A549 (cell line): ENCODE measurements at regions not wholly inside any gene's neighbourhood (a gene's known extent, or its start where the extent isn't known, plus 50 kb on each side); places are given as distances from the start of the nearest gene placed in this dataset.

ENCODE experiments used
- ATAC-seq, 2 experiments: fragments of 200-7000 bp in 1 of 2; fragments of >200 bp in 1 of 2; cut with Nextera tagmentation in 1 of 2; cut with Tn5 transposase in 1 of 2; 3 replicates each; pipeline versions ENCODE4 v1.8.0 to v1.9.1; 2018 to 2020; ENCODE audit warnings: mild to moderate bottlenecking in 1 of 2, moderate library complexity in 1 of 2
- CTCF ChIA-PET: fragments of 300-600 bp; sonication (Branson Sonifier 250); formaldehyde crosslinking; extraction: SDS; loops from one replicate; lab custom pipeline; 2021; ENCODE audit warnings: antibody characterized with exemption, inconsistent platforms; lab: Yijun Ruan, JAX
- POLR2A ChIA-PET: fragments of 350-600 bp; formaldehyde crosslinking; extraction: SDS; loops from one replicate; lab custom pipeline; 2021; ENCODE audit warnings: antibody characterized with exemption, inconsistent platforms; lab: Yijun Ruan, JAX
- DNase-seq, 2 experiments: peaks; one replicate each; pipeline versions ENCODE4 v3.0.0 to v3.0.0-alpha.2; 2011 to 2016; ENCODE audit warnings: low read depth in 1 of 2, low spot score in 1 of 2
- FAIRE-seq: peaks from 2 replicates; lab custom pipeline; 2011; peaks lifted over from hg19 to GRCh38; lab: Jason Lieb, UNC
- H3K27ac ChIP-seq, 2 experiments: fragments of >200 bp; sonication (Bioruptor Twin); formaldehyde crosslinking; 3 replicates each; pipeline ENCODE4 v1.5.1; 2016 to 2017
- H3K4me1 ChIP-seq: fragments of >200 bp; sonication (Bioruptor Twin); formaldehyde crosslinking; 3 replicates; pipeline ENCODE4 v1.6.1; 2016
- H3K4me2 ChIP-seq: fragments of >200 bp; sonication (Bioruptor Twin); formaldehyde crosslinking; 3 replicates; pipeline ENCODE4 v1.6.1; 2016
- H3K4me3 ChIP-seq: fragments of >200 bp; sonication (Bioruptor Twin); formaldehyde crosslinking; 3 replicates; pipeline ENCODE4 v1.5.1; 2016
- H3K9me3 ChIP-seq: fragments of >200 bp; sonication (Bioruptor Twin); formaldehyde crosslinking; 3 replicates; pipeline ENCODE4 v1.6.1; 2016
- ATOH8 ChIP-seq: fragments of 250-450 bp; sonication (Bioruptor Pico); IDR thresholded peaks from 2 replicates; pipeline ENCODE4 v1.5.0; 2020; ENCODE audit warnings: low read depth, mild to moderate bottlenecking, moderate library complexity
- BHLHE40 ChIP-seq: IDR thresholded peaks from 2 replicates; pipeline ENCODE4 v1.6.1; 2012; ENCODE audit warnings: low read depth, low read length, inconsistent platforms
- CEBPB ChIP-seq, 2 experiments: fragments of >200 bp in 1 of 2; sonication (Bioruptor Twin) in 1 of 2; formaldehyde crosslinking in 1 of 2; IDR thresholded peaks; 2 replicates each; pipeline ENCODE4 v1.6.1; 2012 to 2016
- CHD4 ChIP-seq: fragments of 200-600 bp; sonication (generic); IDR thresholded peaks from 2 replicates; pipeline ENCODE4 v1.6.1; 2016; ENCODE audit warnings: antibody characterized with exemption, mild to moderate bottlenecking, borderline replicate concordance
- EHF ChIP-seq: fragments of 250-450 bp; sonication (Bioruptor Pico); IDR thresholded peaks from 2 replicates; pipeline ENCODE4 v1.5.0; 2020; ENCODE audit warnings: mild to moderate bottlenecking
- EHMT2 ChIP-seq: fragments of 200-600 bp; sonication (generic); IDR thresholded peaks from 2 replicates; pipeline ENCODE4 v1.6.1; 2016; ENCODE audit warnings: antibody characterized with exemption, low read depth, mild to moderate bottlenecking, moderate library complexity
- ELK1 ChIP-seq: fragments of 150-350 bp; IDR thresholded peaks from 2 replicates; pipeline ENCODE4 v1.6.1; 2014; ENCODE audit warnings: low read depth, mild to moderate bottlenecking, low read length
- ESRRA ChIP-seq: fragments of 150-350 bp; IDR thresholded peaks from 2 replicates; pipeline ENCODE4 v1.6.1; 2014; ENCODE audit warnings: mild to moderate bottlenecking, low read length, borderline replicate concordance
- FOSB ChIP-seq: fragments of 250-450 bp; sonication (Bioruptor Pico); IDR thresholded peaks from 2 replicates; pipeline ENCODE4 v1.5.0; 2020; ENCODE audit warnings: mild to moderate bottlenecking, moderate library complexity
- HDAC2 ChIP-seq: fragments of 200-600 bp; sonication (generic); IDR thresholded peaks from 2 replicates; pipeline ENCODE4 v1.6.1; 2016
- HEYL ChIP-seq: fragments of 250-450 bp; sonication (Bioruptor Pico); IDR thresholded peaks from 2 replicates; pipeline ENCODE4 v1.8.0; 2021; ENCODE audit warnings: mild to moderate bottlenecking, moderate library complexity
- HMGXB4 ChIP-seq: fragments of 250-450 bp; sonication (Bioruptor Pico); IDR thresholded peaks from 2 replicates; pipeline ENCODE4 v1.5.0; 2021; ENCODE audit warnings: mild to moderate bottlenecking, moderate library complexity, borderline replicate concordance
- HOXA7 ChIP-seq: fragments of 250-450 bp; sonication (Bioruptor Pico); IDR thresholded peaks from 2 replicates; pipeline ENCODE4 v1.5.0; 2020; ENCODE audit warnings: mild to moderate bottlenecking, moderate library complexity
- HOXB13 ChIP-seq: fragments of 250-450 bp; sonication (Bioruptor Pico); IDR thresholded peaks from 2 replicates; pipeline ENCODE4 v1.5.0; 2020; ENCODE audit warnings: low read depth, mild to moderate bottlenecking, moderate library complexity
- HOXB5 ChIP-seq: fragments of 250-450 bp; sonication (Bioruptor Pico); IDR thresholded peaks from 2 replicates; pipeline ENCODE4 v1.5.0; 2020; ENCODE audit warnings: mild to moderate bottlenecking, moderate library complexity
- JUNB ChIP-seq: fragments of >200 bp; sonication (Bioruptor Twin); formaldehyde crosslinking; IDR thresholded peaks from 2 replicates; pipeline ENCODE4 v1.6.1; 2016
- MYC ChIP-seq: IDR thresholded peaks from 2 replicates; pipeline ENCODE4 v1.6.1; 2012; ENCODE audit warnings: mild to moderate bottlenecking, inconsistent platforms, low read length, improper control_type of control experiment, borderline replicate concordance
- NPAS2 ChIP-seq: fragments of 250-450 bp; sonication (Bioruptor Pico); IDR thresholded peaks from 2 replicates; pipeline ENCODE4 v1.8.0; 2022; ENCODE audit warnings: mild to moderate bottlenecking, moderate library complexity, borderline replicate concordance
- POLR2AphosphoS2 ChIP-seq: conservative IDR thresholded peaks from 2 replicates; pipeline ENCODE4 v1.6.1; 2012; ENCODE audit warnings: low read length, improper control_type of control experiment, inconsistent platforms
- RAD21 ChIP-seq, 2 experiments: fragments of >200 bp in 1 of 2; sonication (Bioruptor Twin) in 1 of 2; formaldehyde crosslinking in 1 of 2; IDR thresholded peaks in 1 of 2; conservative IDR thresholded peaks in 1 of 2; 2 replicates in 1 of 2; 3 replicates in 1 of 2; pipeline ENCODE4 v1.6.1; 2012 to 2018; ENCODE audit warnings: inconsistent platforms in 1 of 2
- SREBF2 ChIP-seq: fragments of 450-650 bp; IDR thresholded peaks from 2 replicates; pipeline ENCODE4 v1.6.1; 2014; ENCODE audit warnings: mild to moderate bottlenecking, moderate library complexity
- TFCP2L1 ChIP-seq: fragments of 250-450 bp; sonication (Bioruptor Pico); IDR thresholded peaks from 2 replicates; pipeline ENCODE4 v1.5.0; 2021; ENCODE audit warnings: mild to moderate bottlenecking
- TP53 ChIP-seq: fragments of 250-450 bp; sonication (Bioruptor Pico); IDR thresholded peaks from 2 replicates; pipeline ENCODE4 v1.5.0; 2021; ENCODE audit warnings: mild to moderate bottlenecking, moderate library complexity
- ZNF302 ChIP-seq: fragments of 250-450 bp; sonication (Bioruptor Pico); IDR thresholded peaks from 2 replicates; pipeline ENCODE4 v1.9.0; 2021; ENCODE audit warnings: inconsistent platforms, mild to moderate bottlenecking, moderate library complexity
- ZSCAN20 ChIP-seq: fragments of 250-450 bp; sonication (Bioruptor Pico); IDR thresholded peaks from 2 replicates; pipeline ENCODE4 v1.8.0; 2022; ENCODE audit warnings: mild to moderate bottlenecking, moderate library complexity
- WGBS: methylation state at CpG from one replicate; pipeline ENCODE4 v1.1.6; 2017; ENCODE audit errors: missing lambda C conversion rate; 5-methylcytosine and 5-hydroxymethylcytosine counted together
- TF ChIP-seq, protein P1 (sequence below): IDR thresholded peaks from 2 replicates; pipeline ENCODE4 v1.6.1; 2012
- TF ChIP-seq, protein P2 (sequence below): IDR thresholded peaks from 2 replicates; pipeline ENCODE4 v1.6.1; 2012
- TF ChIP-seq, protein P3 (sequence below): fragments of 200-600 bp; sonication (generic); IDR thresholded peaks from 2 replicates; pipeline ENCODE4 v1.6.1; 2016; ENCODE audit warnings: antibody characterized with exemption, mild to moderate bottlenecking, moderate library complexity

GRCh38 chr13:60691268-60691667 is 294.2 kb downstream of the TDRD3 start:
- Histone ChIP-seq H3K4me3 (no peak overlapping the region), H3K9me3 (no peaks in the 10 kb centered on the region), H3K27ac (no peak overlapping the region)
- FAIRE-seq (no peak), DNase-seq (no peak)
- TF ChIP-seq HOXA7 (CRISPR knock-in tag), result no peak
- TF ChIP-seq ZNF302, result no peak
- TF ChIP-seq EHF (CRISPR knock-in tag), result no peak
- TF ChIP-seq NPAS2, result no peak
- no peak for TF ChIP-seq RAD21 (conservative IDR thresholded peaks at IDR 0.05 in 1 of 2, IDR thresholded peaks at IDR 0.05 in 1 of 2)
- no peak for TF ChIP-seq HOXB13 (CRISPR knock-in tag)
- TF ChIP-seq HMGXB4, result no peak
- TF ChIP-seq, protein P1, sequence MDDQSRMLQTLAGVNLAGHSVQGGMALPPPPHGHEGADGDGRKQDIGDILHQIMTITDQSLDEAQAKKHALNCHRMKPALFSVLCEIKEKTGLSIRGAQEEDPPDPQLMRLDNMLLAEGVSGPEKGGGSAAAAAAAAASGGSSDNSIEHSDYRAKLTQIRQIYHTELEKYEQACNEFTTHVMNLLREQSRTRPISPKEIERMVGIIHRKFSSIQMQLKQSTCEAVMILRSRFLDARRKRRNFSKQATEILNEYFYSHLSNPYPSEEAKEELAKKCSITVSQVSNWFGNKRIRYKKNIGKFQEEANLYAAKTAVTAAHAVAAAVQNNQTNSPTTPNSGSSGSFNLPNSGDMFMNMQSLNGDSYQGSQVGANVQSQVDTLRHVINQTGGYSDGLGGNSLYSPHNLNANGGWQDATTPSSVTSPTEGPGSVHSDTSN, result no peak
- TF ChIP-seq FOSB (CRISPR knock-in tag), result no peak
- no peak for TF ChIP-seq HEYL
- no peak for TF ChIP-seq HOXB5 (CRISPR knock-in tag)
- no peak for TF ChIP-seq ELK1
- TF ChIP-seq CEBPB (IDR thresholded peaks at IDR 0.05), result no peak
- TF ChIP-seq, protein P2, sequence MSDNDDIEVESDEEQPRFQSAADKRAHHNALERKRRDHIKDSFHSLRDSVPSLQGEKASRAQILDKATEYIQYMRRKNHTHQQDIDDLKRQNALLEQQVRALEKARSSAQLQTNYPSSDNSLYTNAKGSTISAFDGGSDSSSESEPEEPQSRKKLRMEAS, result no peak
- TF ChIP-seq HDAC2, result no peak
- no peak for TF ChIP-seq EHMT2
- no peak for TF ChIP-seq SREBF2
- TF ChIP-seq ZSCAN20, result no peak
- TF ChIP-seq MYC, result no peak
- TF ChIP-seq, all 56 proteins: peak for 0
- no peak for ATAC-seq
- POLR2A ChIA-PET, result no interaction called here
- Histone ChIP-seq H3K4me2 (no peak overlapping the region), H3K4me1 (no peaks in the 10 kb centered on the region)
- CTCF ChIA-PET, result no interaction called here

DNA sequence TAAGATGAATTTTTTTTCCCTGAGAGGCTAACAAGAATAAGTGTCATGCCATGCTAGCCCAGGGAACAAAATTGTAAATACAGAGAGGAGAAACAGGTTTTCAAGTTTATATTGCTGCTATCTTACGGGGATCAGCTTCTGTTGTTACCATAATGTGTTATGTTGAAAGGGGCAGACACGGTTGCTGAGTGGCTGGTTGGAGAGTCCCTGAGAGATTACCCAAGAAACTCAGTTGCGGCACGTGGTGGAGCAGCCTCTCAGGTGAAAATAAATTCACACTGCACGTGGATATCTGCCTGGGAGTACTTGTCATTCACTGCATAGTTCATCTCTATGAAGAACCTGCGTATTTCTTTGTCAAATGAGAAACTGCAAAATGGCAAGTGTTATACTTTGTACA is 293.6 kb downstream of the TDRD3 start:
- Histone ChIP-seq H3K27ac (no peak overlapping the region), H3K9me3 (no peaks in the 10 kb centered on the region), H3K4me3 (no peak overlapping the region), H3K4me2 (no peak overlapping the region)
- no peak for DNase-seq
- WGBS, result 0% methylated on average over 6 of the region's 6 CpGs
- TF ChIP-seq FOSB (CRISPR knock-in tag) (no peak), ATOH8 (no peak), POLR2AphosphoS2 (no peak), CHD4 (no peak), EHMT2 (no peak), CEBPB (IDR thresholded peaks at IDR 0.05) (no peak), TFCP2L1 (CRISPR knock-in tag) (no peak), MYC (no peak), BHLHE40 (no peak), TP53 (no peak), ZSCAN20 (no peak), HOXB5 (CRISPR knock-in tag) (no peak), ESRRA (no peak), JUNB (no peak)
- TF ChIP-seq, protein P1, result no peak
- TF ChIP-seq, protein P3, sequence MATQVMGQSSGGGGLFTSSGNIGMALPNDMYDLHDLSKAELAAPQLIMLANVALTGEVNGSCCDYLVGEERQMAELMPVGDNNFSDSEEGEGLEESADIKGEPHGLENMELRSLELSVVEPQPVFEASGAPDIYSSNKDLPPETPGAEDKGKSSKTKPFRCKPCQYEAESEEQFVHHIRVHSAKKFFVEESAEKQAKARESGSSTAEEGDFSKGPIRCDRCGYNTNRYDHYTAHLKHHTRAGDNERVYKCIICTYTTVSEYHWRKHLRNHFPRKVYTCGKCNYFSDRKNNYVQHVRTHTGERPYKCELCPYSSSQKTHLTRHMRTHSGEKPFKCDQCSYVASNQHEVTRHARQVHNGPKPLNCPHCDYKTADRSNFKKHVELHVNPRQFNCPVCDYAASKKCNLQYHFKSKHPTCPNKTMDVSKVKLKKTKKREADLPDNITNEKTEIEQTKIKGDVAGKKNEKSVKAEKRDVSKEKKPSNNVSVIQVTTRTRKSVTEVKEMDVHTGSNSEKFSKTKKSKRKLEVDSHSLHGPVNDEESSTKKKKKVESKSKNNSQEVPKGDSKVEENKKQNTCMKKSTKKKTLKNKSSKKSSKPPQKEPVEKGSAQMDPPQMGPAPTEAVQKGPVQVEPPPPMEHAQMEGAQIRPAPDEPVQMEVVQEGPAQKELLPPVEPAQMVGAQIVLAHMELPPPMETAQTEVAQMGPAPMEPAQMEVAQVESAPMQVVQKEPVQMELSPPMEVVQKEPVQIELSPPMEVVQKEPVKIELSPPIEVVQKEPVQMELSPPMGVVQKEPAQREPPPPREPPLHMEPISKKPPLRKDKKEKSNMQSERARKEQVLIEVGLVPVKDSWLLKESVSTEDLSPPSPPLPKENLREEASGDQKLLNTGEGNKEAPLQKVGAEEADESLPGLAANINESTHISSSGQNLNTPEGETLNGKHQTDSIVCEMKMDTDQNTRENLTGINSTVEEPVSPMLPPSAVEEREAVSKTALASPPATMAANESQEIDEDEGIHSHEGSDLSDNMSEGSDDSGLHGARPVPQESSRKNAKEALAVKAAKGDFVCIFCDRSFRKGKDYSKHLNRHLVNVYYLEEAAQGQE, result no peak
- TF ChIP-seq, all 56 proteins: peak for 0
- CTCF ChIA-PET, result no interaction called here
- POLR2A ChIA-PET, result no interaction called here
- H3K4me1 ChIP-seq, result no peaks in the 10 kb centered on the region
- FAIRE-seq, result no peak
- ATAC-seq, result no peak
